Pancreas (tissue), 10 donors: ENCODE measurements at regions not wholly inside any gene's neighbourhood (a gene's known extent, or its start where the extent isn't known, plus 50 kb on each side); places are given as distances from the start of the nearest gene placed in this dataset.
A peak's percentile ranks its signal among the peaks of the same experiment; 100 is the strongest.

Experiments used
- ATAC-seq, 4 donors: fragments of 200-7000 bp; cut with Tn5 transposase; one replicate each; pipeline versions ENCODE4 v1.8.0 to v1.9.1; 2020; ENCODE audit warnings: mild to moderate bottlenecking in 4 of 4, moderate library complexity in 4 of 4
- DNase-seq, 6 donors: peaks; one replicate each; pipeline ENCODE4 v3.0.0-alpha.2; 2020
- FAIRE-seq: peaks from 2 replicates; lab custom pipeline; 2012; peaks lifted over from hg19 to GRCh38; lab: Jason Lieb, UNC
- H3K27ac ChIP-seq, 4 donors: fragments of 200-600 bp; sonication (generic); 1 replicate in 3 of 4; 2 replicates in 1 of 4; pipeline versions ENCODE4 v1.5.0 to v1.8.0; 2020
- H3K27me3 ChIP-seq, 4 donors: fragments of 200-600 bp; one replicate each; pipeline ENCODE4 v1.8.0; 2021
- H3K36me3 ChIP-seq, 3 donors: fragments of 200-600 bp; sonication (generic) in 1 of 3; one replicate each; pipeline versions ENCODE4 v1.5.0 to v1.8.0; 2020 to 2021
- H3K4me1 ChIP-seq, 3 donors: fragments of 200-600 bp; one replicate each; pipeline ENCODE4 v1.8.0; 2021
- H3K4me3 ChIP-seq, 4 donors: fragments of 200-600 bp; sonication (generic) in 2 of 4; one replicate each; pipeline versions ENCODE4 v1.5.0 to v1.8.0; 2020 to 2021
- H3K9me3 ChIP-seq, 4 donors: fragments of 200-600 bp; one replicate each; pipeline ENCODE4 v1.8.0; 2021
- CTCF ChIP-seq, 4 donors: fragments of 200-600 bp; sonication (generic) in 3 of 4; IDR thresholded peaks; one replicate each; pipeline versions ENCODE4 v1.5.0 to v1.8.0; 2021; ENCODE audit warnings: antibody characterized with exemption in 4 of 4
- WGBS, 2 donors: extraction: QIAGEN DNeasy Blood & Tissue Kit; methylation state at CpG; one replicate each; pipeline ENCODE4 v1.1.7; 2013; 5-methylcytosine and 5-hydroxymethylcytosine counted together
- intact Hi-C, 3 donors: fragments of 100-400 bp; cut with DNase I; formaldehyde crosslinking; loops; one replicate each; pipeline versions ENCODE4 v1.11.1 to v1.14.2; 2022
- donor health status: healthy with polysubstance abuse.
- donor health status: DM: no; HTN: no; CAD: no; lungs with moderate emphysema.
- donor health status: DM: no; HTN: no; CAD: no.
- donor health status: control.
- donor health status: control.
- donor health status: Bipolar disorder and iron deficiency.
- donor health status: DM: yes; HTN: yes; CAD: no.
- donor health status: DM: no; HTN: no; CAD: no.
- donor health status: DM: no; HTN: no; CAD: no.
- donor health status: DM: yes; HTN: yes; CAD: no.

- no peak for DNase-seq
- no peaks in the 10 kb centered on the region for H3K27me3 ChIP-seq
- FAIRE-seq = no peak
- TF ChIP-seq CTCF (IDR thresholded peaks at IDR 0.05) = no peak
- WGBS, 2 donors = 61 to 62% methylated on average over 3 of the region's 3 CpGs
- intact Hi-C loops = no loop called here
- H3K9me3 ChIP-seq = no peaks in the 10 kb centered on the region
- H3K36me3 ChIP-seq = no peaks in the 10 kb centered on the region
- peak; percentile 5 to 20 (median 14) for ATAC-seq
- peak overlapping the region in 1 of 4 donors; percentile 52 for H3K27ac ChIP-seq
- H3K4me3 ChIP-seq = no peak overlapping the region
- H3K4me1 ChIP-seq = peaks cover 0 to 14% (median 0%) of the 10 kb centered on the region in 3 donors
These were observed 592.8 kb upstream of the JAG1 start for GRCh38 chr20:11266571-11266970.

DNA sequence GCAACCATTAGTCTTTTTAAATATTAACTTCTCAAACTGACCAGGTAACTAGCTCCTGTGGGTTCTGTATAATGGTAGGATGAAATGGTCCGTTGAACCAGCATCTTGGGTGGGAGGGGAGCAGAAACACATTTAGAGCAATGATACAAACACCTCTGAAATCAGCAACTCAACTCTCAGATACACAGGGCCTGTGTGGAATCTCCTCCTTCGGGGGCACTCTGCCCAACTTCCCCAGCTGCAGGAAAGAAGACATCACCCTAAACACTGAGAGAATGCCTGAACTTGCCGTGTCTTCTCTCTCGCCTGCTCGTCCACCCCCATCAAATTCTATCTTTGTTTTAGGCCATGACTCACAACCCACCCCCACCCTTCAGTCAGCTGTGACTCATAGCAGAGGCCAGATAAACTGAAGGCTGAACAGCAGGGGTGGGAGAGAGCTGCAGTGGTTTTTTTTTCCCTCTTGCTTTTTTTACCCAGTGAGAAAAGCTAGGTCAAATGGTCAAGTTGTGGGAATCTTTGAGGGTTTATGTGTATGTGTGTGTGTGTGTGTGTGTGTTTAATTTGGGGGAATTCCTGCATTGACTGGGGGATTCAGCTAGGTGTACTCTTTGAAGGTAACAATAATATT, 593.4 kb upstream of the JAG1 start:
- WGBS, 2 donors = 32 to 35% methylated on average over 5 of the region's 5 CpGs
- Histone ChIP-seq H3K27me3 (no peaks in the 10 kb centered on the region), H3K9me3 (no peaks in the 10 kb centered on the region), H3K27ac (peak overlapping the region in 2 of 4 donors; percentile 52 to 57), H3K4me1 (peaks cover 0 to 14% (median 0%) of the 10 kb centered on the region in 3 donors), H3K4me3 (no peak overlapping the region), H3K36me3 (no peaks in the 10 kb centered on the region)
- peak; percentile 87 to 95 (median 90) for ATAC-seq
- intact Hi-C loops = no loop called here
- no peak for TF ChIP-seq CTCF (IDR thresholded peaks at IDR 0.05)
- peak in 4 of 6 donors; percentile 13 to 55 (median 38) for DNase-seq
- FAIRE-seq = no peak

DNA sequence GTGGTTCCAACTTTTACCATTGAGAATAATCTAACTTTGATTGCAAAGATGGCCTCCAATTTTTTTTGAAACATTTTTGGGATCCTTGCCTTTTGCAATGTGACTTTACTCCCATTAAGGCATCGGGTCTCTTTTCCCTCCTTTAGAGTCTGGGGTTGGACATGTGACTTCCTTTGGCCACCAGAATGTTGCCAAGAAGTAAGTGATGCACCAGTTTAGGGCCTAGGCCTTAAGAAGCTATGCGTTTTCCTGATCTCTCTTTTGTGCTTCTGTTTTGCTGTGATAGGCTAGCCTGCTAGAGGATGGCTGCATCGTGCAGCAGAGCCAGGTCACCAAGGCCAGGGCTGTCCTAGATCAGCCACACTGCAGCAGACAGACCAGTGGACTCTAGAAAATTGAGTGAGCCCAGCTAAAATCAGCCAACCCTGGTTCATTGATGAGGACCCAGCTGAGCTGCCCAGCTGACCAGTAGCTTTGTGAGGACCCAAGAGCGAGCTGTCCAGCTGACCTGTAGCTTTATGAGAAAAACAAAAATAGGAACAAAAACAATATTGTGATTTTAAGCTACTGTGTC, 594.0 kb upstream of the JAG1 start:
- no peak overlapping the region for H3K4me3 ChIP-seq

GRCh38 chr20:11270566-11270965, 596.8 kb upstream of the JAG1 start:
- ATAC-seq (no peak), DNase-seq (no peak), FAIRE-seq (no peak)
- H3K36me3 ChIP-seq = no peaks in the 10 kb centered on the region
- H3K4me3 ChIP-seq = no peak overlapping the region
- intact Hi-C loops = loop anchor here in 1 of 3 donors (5.0 to 10.0 kb wide), 2 partner anchors 596 to 713 kb away; partner anchors contain the start of gene JAG1
- H3K27me3 ChIP-seq = no peaks in the 10 kb centered on the region
- WGBS, 2 donors = 71 to 81% methylated on average over 5 of the region's 5 CpGs
- no peak for TF ChIP-seq CTCF (IDR thresholded peaks at IDR 0.05)
- no peak overlapping the region for H3K27ac ChIP-seq
- no peaks in the 10 kb centered on the region for H3K9me3 ChIP-seq
- peaks cover 0 to 14% (median 0%) of the 10 kb centered on the region in 3 donors for H3K4me1 ChIP-seq

More for the DNA sequence above, 594.0 kb upstream of the JAG1 start:
- H3K27me3 ChIP-seq = no peaks in the 10 kb centered on the region
- intact Hi-C loops = no loop called here
- no peaks in the 10 kb centered on the region for H3K36me3 ChIP-seq
- H3K27ac ChIP-seq = peak overlapping the region in 2 of 4 donors; percentile 13 to 57
- WGBS, 2 donors = 86 to 87% methylated on average over 4 of the region's 4 CpGs
- peaks cover 0 to 14% (median 0%) of the 10 kb centered on the region in 3 donors for H3K4me1 ChIP-seq
- ATAC-seq (peak in 1 of 4 donors; percentile 6), DNase-seq (no peak), FAIRE-seq (no peak)
- TF ChIP-seq CTCF (IDR thresholded peaks at IDR 0.05) = no peak
- H3K9me3 ChIP-seq = no peaks in the 10 kb centered on the region

DNA sequence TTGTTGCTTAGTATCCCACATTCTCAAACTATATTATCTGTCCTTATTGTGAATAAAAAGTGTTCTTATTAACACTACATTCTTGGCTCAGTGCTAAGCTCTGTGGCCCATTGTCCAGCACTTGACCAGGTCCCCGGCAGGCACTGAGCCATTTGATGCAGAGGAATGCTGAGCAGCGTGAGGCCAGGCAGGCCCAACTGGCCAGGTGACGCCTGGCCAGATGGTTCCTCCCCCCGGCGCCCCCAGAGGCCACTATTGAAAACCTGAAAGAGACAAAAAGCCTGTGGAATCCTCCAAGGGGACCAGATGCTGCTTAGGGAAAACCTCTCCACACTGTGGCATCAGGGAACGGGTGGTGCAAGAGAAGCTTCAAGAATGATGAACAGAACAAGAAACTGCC, 597.5 kb upstream of the JAG1 start:
- Histone ChIP-seq H3K36me3 (no peaks in the 10 kb centered on the region), H3K4me3 (no peak overlapping the region), H3K27me3 (no peaks in the 10 kb centered on the region), H3K4me1 (peaks cover 0 to 14% (median 0%) of the 10 kb centered on the region in 3 donors), H3K27ac (no peak overlapping the region), H3K9me3 (no peaks in the 10 kb centered on the region)
- ATAC-seq = peak in 1 of 4 donors; percentile 19
- DNase-seq = peak in 4 of 6 donors; percentile 20 to 53 (median 36)
- no peak for TF ChIP-seq CTCF (IDR thresholded peaks at IDR 0.05)
- 44 to 48% methylated on average over 6 of the region's 6 CpGs for WGBS, 2 donors
- intact Hi-C loops = loop anchor here in 1 of 3 donors (5.0 to 10.0 kb wide), 2 partner anchors 597 to 714 kb away; partner anchors contain the start of gene JAG1
- FAIRE-seq = no peak
